DND-41 (cell line): ENCODE measurements at regions not wholly inside any gene's neighbourhood (a gene's known extent, or its start where the extent isn't known, plus 50 kb on each side); places are given as distances from the start of the nearest gene placed in this dataset.

ENCODE experiments used
- ATAC-seq: fragments of 200-7000 bp; cut with Tn5 transposase; 3 replicates; pipeline ENCODE4 v1.9.1; 2021; ENCODE audit warnings: low read depth; ENCODE audit not compliant: insufficient read depth
- DNase-seq: peaks from one replicate; pipeline ENCODE4 v3.0.0-alpha.2; 2020
- H2AFZ ChIP-seq: 2 replicates; pipeline ENCODE4 v1.6.0; 2012; ENCODE audit warnings: low read depth, low read length
- H3K27ac ChIP-seq: 2 replicates; pipeline ENCODE4 v1.5.1; 2012; ENCODE audit warnings: low read length, inconsistent platforms
- H3K27me3 ChIP-seq: fragments of 200-600 bp; sonication (generic); 2 replicates; pipeline ENCODE4 v1.6.0; 2012; ENCODE audit warnings: low read length, mild to moderate bottlenecking, inconsistent platforms; ENCODE audit not compliant: insufficient read depth, poor library complexity
- H3K36me3 ChIP-seq: 2 replicates; pipeline ENCODE4 v1.5.1; 2012; ENCODE audit warnings: low read length, inconsistent platforms; ENCODE audit not compliant: insufficient read depth
- H3K4me1 ChIP-seq: 2 replicates; pipeline ENCODE4 v1.5.1; 2012; ENCODE audit warnings: mild to moderate bottlenecking, low read length; ENCODE audit not compliant: insufficient read depth
- H3K4me2 ChIP-seq: 2 replicates; pipeline ENCODE4 v1.6.0; 2012; ENCODE audit warnings: mild to moderate bottlenecking, moderate library complexity, low read length, inconsistent platforms; ENCODE audit not compliant: insufficient read depth
- H3K4me3 ChIP-seq, 2 experiments: fragments of 200-600 bp in 1 of 2; shearing (Covaris generic) in 1 of 2; 2 replicates each; pipeline ENCODE4 v1.5.1; 2012 to 2016; ENCODE audit warnings: inconsistent platforms in 2 of 2, low read length in 2 of 2, mild to moderate bottlenecking in 2 of 2, low read depth in 1 of 2, moderate library complexity in 1 of 2
- H3K79me2 ChIP-seq: 2 replicates; pipeline ENCODE4 v1.6.0; 2012; ENCODE audit warnings: low read length, inconsistent platforms; ENCODE audit not compliant: insufficient read depth
- H3K9ac ChIP-seq: 2 replicates; pipeline ENCODE4 v1.6.0; 2012; ENCODE audit warnings: low read depth, mild to moderate bottlenecking, inconsistent platforms, low read length, moderate library complexity
- H3K9me3 ChIP-seq: 2 replicates; pipeline ENCODE4 v1.5.1; 2012; ENCODE audit warnings: low read length, moderate library complexity, mild to moderate bottlenecking, inconsistent platforms; ENCODE audit not compliant: insufficient read depth, severe bottlenecking
- H4K20me1 ChIP-seq: 2 replicates; pipeline ENCODE4 v1.6.0; 2012; ENCODE audit warnings: low read length; ENCODE audit not compliant: insufficient read depth
- CTCF ChIP-seq: IDR thresholded peaks from 2 replicates; pipeline ENCODE4 v1.5.1; 2012; ENCODE audit warnings: borderline replicate concordance, low read length, moderate library complexity, mild to moderate bottlenecking; ENCODE audit not compliant: poor library complexity, severe bottlenecking; ENCODE audit errors: extremely low read depth
- EZH2 ChIP-seq: IDR thresholded peaks from 3 replicates; pipeline ENCODE4 v1.6.1; 2012; ENCODE audit warnings: borderline replicate concordance, low read depth, mild to moderate bottlenecking, moderate library complexity, low read length, inconsistent platforms; ENCODE audit not compliant: severe bottlenecking

- no peaks in the 10 kb centered on the region for H4K20me1 ChIP-seq
- TF ChIP-seq EZH2: no peak
- no peak for TF ChIP-seq CTCF
- no peaks in the 10 kb centered on the region for H3K36me3 ChIP-seq
- H3K4me3 ChIP-seq: no peak overlapping the region
- no peak overlapping the region for H3K9ac ChIP-seq
- no peaks in the 10 kb centered on the region for H3K79me2 ChIP-seq
- H3K9me3 ChIP-seq: no peaks in the 10 kb centered on the region
- no peak overlapping the region for H3K27ac ChIP-seq
- H2AFZ ChIP-seq: no peak overlapping the region
- DNase-seq: no peak
- ATAC-seq: no peak
- no peak overlapping the region for H3K4me2 ChIP-seq
- no peaks in the 10 kb centered on the region for H3K4me1 ChIP-seq
- H3K27me3 ChIP-seq: no peaks in the 10 kb centered on the region
These were observed 95.3 kb downstream of the SEM1 start for GRCh38 chr7:96614154-96614867.

- H3K4me2 ChIP-seq: no peak overlapping the region
- no peaks in the 10 kb centered on the region for H3K9me3 ChIP-seq
- no peak overlapping the region for H3K4me3 ChIP-seq
- no peak overlapping the region for H2AFZ ChIP-seq
- no peaks in the 10 kb centered on the region for H3K36me3 ChIP-seq
- no peak for DNase-seq
- no peaks in the 10 kb centered on the region for H3K27me3 ChIP-seq
- H3K79me2 ChIP-seq: no peaks in the 10 kb centered on the region
- no peaks in the 10 kb centered on the region for H4K20me1 ChIP-seq
- no peak overlapping the region for H3K9ac ChIP-seq
- ATAC-seq: no peak
- H3K4me1 ChIP-seq: no peaks in the 10 kb centered on the region
- H3K27ac ChIP-seq: no peak overlapping the region
- TF ChIP-seq EZH2 (no peak), CTCF (no peak)
These were observed 97.6 kb downstream of the SEM1 start for GRCh38 chr7:96612034-96612433.

GRCh38 chr7:96605045-96605716 lies 104.5 kb downstream of the SEM1 start:
- no peaks in the 10 kb centered on the region for H3K36me3 ChIP-seq
- no peaks in the 10 kb centered on the region for H4K20me1 ChIP-seq
- no peak overlapping the region for H3K4me3 ChIP-seq
- H3K27ac ChIP-seq: no peak overlapping the region
- H3K4me2 ChIP-seq: no peak overlapping the region
- H3K79me2 ChIP-seq: no peaks in the 10 kb centered on the region
- no peaks in the 10 kb centered on the region for H3K27me3 ChIP-seq
- ATAC-seq (no peak), DNase-seq (no peak)
- H3K4me1 ChIP-seq: no peaks in the 10 kb centered on the region
- no peak overlapping the region for H2AFZ ChIP-seq
- H3K9ac ChIP-seq: no peak overlapping the region
- TF ChIP-seq EZH2 (no peak), CTCF (no peak)
- H3K9me3 ChIP-seq: no peaks in the 10 kb centered on the region
